Common myeloid progenitor, CD34-positive (primary cell): ENCODE measurements at regions not wholly inside any gene's neighbourhood (a gene's known extent, or its start where the extent isn't known, plus 50 kb on each side); places are given as distances from the start of the nearest gene placed in this dataset.
A peak's percentile ranks its signal among the peaks of the same experiment; 100 is the strongest.

Experiments used
- CTCF ChIA-PET: fragments of 350-600 bp; sonication (Branson Sonifier 250); formaldehyde crosslinking; loops from one replicate; lab custom pipeline; 2021; ENCODE audit warnings: antibody characterized with exemption; lab: Charles Lee
- POLR2A ChIA-PET: fragments of 350-600 bp; sonication (Branson Sonifier 250); formaldehyde crosslinking; loops from one replicate; lab custom pipeline; 2021; ENCODE audit warnings: antibody characterized with exemption; lab: Charles Lee
- DNase-seq, 3 donors: peaks; one replicate each; pipeline versions ENCODE4 v3.0.0 to v3.0.0-alpha.2; 2013
- H3K27ac ChIP-seq, 2 experiments: 1 replicate in 1 of 2; 2 replicates in 1 of 2; pipeline ENCODE4 v1.7.0; 2013; ENCODE audit warnings: inconsistent platforms in 2 of 2, low read length in 2 of 2, mild to moderate bottlenecking in 2 of 2, low read depth in 1 of 2, moderate library complexity in 1 of 2; ENCODE audit not compliant: severe bottlenecking in 2 of 2, insufficient read depth in 1 of 2, poor library complexity in 1 of 2
- H3K27me3 ChIP-seq, 5 experiments: replicated peaks in 2 of 5; 1 replicate in 3 of 5; 2 replicates in 2 of 5; pipeline versions ENCODE4 v1.6.1 to v1.7.0; 2013; ENCODE audit warnings: low read length in 4 of 5, mild to moderate bottlenecking in 2 of 5, moderate library complexity in 2 of 5, inconsistent platforms in 1 of 5; ENCODE audit not compliant: insufficient read depth in 5 of 5, control insufficient read depth in 4 of 5
- H3K36me3 ChIP-seq, 4 experiments: 1 replicate in 2 of 4; 2 replicates in 2 of 4; pipeline versions ENCODE4 v1.6.1 to v1.7.0; 2013; ENCODE audit warnings: low read length in 3 of 4, control low read depth in 1 of 4, mild to moderate bottlenecking in 1 of 4; ENCODE audit not compliant: control insufficient read depth in 4 of 4, insufficient read depth in 4 of 4
- H3K4me1 ChIP-seq, 4 experiments: 1 replicate in 3 of 4; 2 replicates in 1 of 4; pipeline versions ENCODE4 v1.6.1 to v1.7.1; 2013; ENCODE audit warnings: low read length in 3 of 4, mild to moderate bottlenecking in 3 of 4, control low read depth in 1 of 4, inconsistent platforms in 1 of 4, moderate library complexity in 1 of 4; ENCODE audit not compliant: control insufficient read depth in 4 of 4, insufficient read depth in 4 of 4; ENCODE audit errors: control extremely low read depth in 1 of 4
- H3K4me3 ChIP-seq, 7 experiments: 1 replicate in 4 of 7; 2 replicates in 3 of 7; pipeline versions ENCODE4 v1.5.1 to v1.7.0; 2013; ENCODE audit warnings: mild to moderate bottlenecking in 7 of 7, low read length in 6 of 7, moderate library complexity in 6 of 7, inconsistent platforms in 2 of 7, low read depth in 2 of 7, control low read depth in 1 of 7; ENCODE audit not compliant: insufficient read depth in 4 of 7, control insufficient read depth in 1 of 7; ENCODE audit errors: extremely low read depth in 1 of 7
- H3K9me3 ChIP-seq, 5 experiments: 1 replicate in 4 of 5; 2 replicates in 1 of 5; pipeline versions ENCODE4 v1.6.1 to v1.7.1; 2013; ENCODE audit warnings: low read length in 4 of 5, mild to moderate bottlenecking in 2 of 5, inconsistent platforms in 1 of 5, low read depth in 1 of 5, moderate library complexity in 1 of 5; ENCODE audit not compliant: control insufficient read depth in 4 of 5, insufficient read depth in 2 of 5; ENCODE audit errors: control extremely low read depth in 1 of 5
- WGBS: methylation state at CpG from one replicate; pipeline ENCODE4 v1.1.5; 2013; ENCODE audit not compliant: insufficient coverage; 5-methylcytosine and 5-hydroxymethylcytosine counted together

GRCh38 chr12:107967170-107967569, 161.9 kb upstream of the WSCD2 start:
- POLR2A ChIA-PET = no interaction called here
- DNase-seq = peak in 2 of 3 donors; percentile 5 to 20
- Histone ChIP-seq H3K27me3 (peaks cover 0 to 3% (median 0%) of the 10 kb centered on the region in 5 experiments), H3K9me3 (peaks cover 0 to 2% (median 0%) of the 10 kb centered on the region in 5 experiments), H3K27ac (no peak overlapping the region), H3K36me3 (no peaks in the 10 kb centered on the region), H3K4me3 (no peak overlapping the region), H3K4me1 (no peaks in the 10 kb centered on the region)
- no CpG with 5 or more reads among the region's 4 CpGs for WGBS
- CTCF ChIA-PET = interaction anchor here (1.1 kb wide), 1 partner anchor 26 kb away, joined by 3 read pairs; no protein-coding TSS in a partner anchor

GRCh38 chr12:107973950-107974349, 155.1 kb upstream of the WSCD2 start:
- Histone ChIP-seq H3K9me3 (peaks cover 0 to 9% (median 0%) of the 10 kb centered on the region in 5 experiments), H3K27ac (no peak overlapping the region), H3K4me3 (no peak overlapping the region), H3K4me1 (no peaks in the 10 kb centered on the region), H3K36me3 (no peaks in the 10 kb centered on the region), H3K27me3 (peaks cover 0 to 3% (median 3%) of the 10 kb centered on the region in 5 experiments)
- POLR2A ChIA-PET = no interaction called here
- DNase-seq = no peak
- CTCF ChIA-PET = no interaction called here

GRCh38 chr12:107976331-107976730, 152.8 kb upstream of the WSCD2 start:
- DNase-seq = no peak
- peaks cover 0 to 13% (median 4%) of the 10 kb centered on the region in 5 experiments for H3K27me3 ChIP-seq
- peaks cover 0 to 9% (median 0%) of the 10 kb centered on the region in 5 experiments for H3K9me3 ChIP-seq
- no peak overlapping the region for H3K27ac ChIP-seq
- H3K4me1 ChIP-seq = no peaks in the 10 kb centered on the region
- ChIA-PET CTCF (no interaction called here), POLR2A (no interaction called here)
- H3K4me3 ChIP-seq = no peak overlapping the region
- H3K36me3 ChIP-seq = no peaks in the 10 kb centered on the region

GRCh38 chr12:107978201-107978600, 150.9 kb upstream of the WSCD2 start:
- 81% methylated on average over 5 of the region's 5 CpGs for WGBS
- peaks cover 0 to 23% (median 4%) of the 10 kb centered on the region in 5 experiments for H3K27me3 ChIP-seq
- ChIA-PET CTCF (interaction anchor here (1.0 to 3.0 kb wide), 4 partner anchors 10 to 534 kb away, joined by 3 to 13 read pairs (median 4); no protein-coding TSS in a partner anchor), POLR2A (no interaction called here)
- DNase-seq = no peak
- peaks cover 0 to 9% (median 0%) of the 10 kb centered on the region in 5 experiments for H3K9me3 ChIP-seq
- H3K4me1 ChIP-seq = no peaks in the 10 kb centered on the region
- no peaks in the 10 kb centered on the region for H3K36me3 ChIP-seq
- H3K4me3 ChIP-seq = no peak overlapping the region
- H3K27ac ChIP-seq = no peak overlapping the region

- H3K27me3 ChIP-seq = peaks cover 0 to 24% (median 4%) of the 10 kb centered on the region in 5 experiments
- no peak overlapping the region for H3K27ac ChIP-seq
- POLR2A ChIA-PET = no interaction called here
- H3K36me3 ChIP-seq = no peaks in the 10 kb centered on the region
- H3K4me1 ChIP-seq = no peaks in the 10 kb centered on the region
- DNase-seq = no peak
- CTCF ChIA-PET = interaction anchor here (1.0 to 3.0 kb wide), 3 partner anchors 9 to 14 kb away, joined by 3 to 13 read pairs (median 3); no protein-coding TSS in a partner anchor
- WGBS = 100% methylated on average over 4 of the region's 4 CpGs
- H3K4me3 ChIP-seq = no peak overlapping the region
- H3K9me3 ChIP-seq = peaks cover 0 to 8% (median 0%) of the 10 kb centered on the region in 5 experiments
Measured at GRCh38 chr12:107978641-107979040, 150.4 kb upstream of the WSCD2 start.

- 75% methylated on average over 1 of the region's 4 CpGs for WGBS
- ChIA-PET POLR2A (no interaction called here), CTCF (no interaction called here)
- H3K9me3 ChIP-seq = no peaks in the 10 kb centered on the region
- DNase-seq = no peak
- H3K4me1 ChIP-seq = no peaks in the 10 kb centered on the region
- H3K27me3 ChIP-seq = peaks cover 0 to 24% (median 2%) of the 10 kb centered on the region in 5 experiments
- H3K36me3 ChIP-seq = no peaks in the 10 kb centered on the region
- no peak overlapping the region for H3K27ac ChIP-seq
- H3K4me3 ChIP-seq = no peak overlapping the region
Measured at GRCh38 chr12:107983756-107984472, 145.2 kb upstream of the WSCD2 start.

GRCh38 chr12:107984973-107985372, 144.1 kb upstream of the WSCD2 start:
- DNase-seq = no peak
- 88% methylated on average over 3 of the region's 3 CpGs for WGBS
- ChIA-PET CTCF (no interaction called here), POLR2A (interaction anchor here (0.6 kb wide), 1 partner anchor 402 kb away, joined by 3 read pairs; no protein-coding TSS in a partner anchor)
- Histone ChIP-seq H3K27ac (no peak overlapping the region), H3K27me3 (peaks cover 0 to 28% (median 4%) of the 10 kb centered on the region in 5 experiments), H3K4me1 (no peaks in the 10 kb centered on the region), H3K36me3 (no peaks in the 10 kb centered on the region), H3K4me3 (no peak overlapping the region), H3K9me3 (no peaks in the 10 kb centered on the region)
